ENCODE measurements at regions not wholly inside any gene's neighbourhood (a gene's known extent, or its start where the extent isn't known, plus 50 kb on each side); places are given as distances from the start of the nearest gene placed in this dataset.
A peak's percentile ranks its signal among the peaks of the same experiment; 100 is the strongest.

GRCh38 chr2:215752436-215752835 is 260.9 kb downstream of the MREG start:
- no peak for TF ChIP-seq CTCF (IDR thresholded peaks at IDR 0.05; ENCODE audit: low read depth, low read length, missing control alignments)
- DNase-seq (ENCODE audit: extremely low read depth, low read depth), result no peak
- H3K4me3 ChIP-seq (replicated peaks; ENCODE audit: low read depth, low read length), result no peak overlapping the region

- no peak for DNase-seq (ENCODE audit: extremely low read depth, low read depth)
- H3K4me3 ChIP-seq (replicated peaks; ENCODE audit: low read depth, low read length), result no peak overlapping the region
- TF ChIP-seq CTCF (IDR thresholded peaks at IDR 0.05; ENCODE audit: low read depth, low read length, missing control alignments), result no peak
Measured at GRCh38 chr2:215751911-215752272, 261.5 kb downstream of the MREG start.

- no peak for TF ChIP-seq CTCF (IDR thresholded peaks at IDR 0.05; ENCODE audit: low read depth, low read length, missing control alignments)
- peak; percentile 62 for DNase-seq (ENCODE audit: extremely low read depth, low read depth)
Measured at GRCh38 chr2:215751200-215751910, 262.0 kb downstream of the MREG start.

GRCh38 chr2:215750763-215751162 is 262.6 kb downstream of the MREG start:
- no peak for TF ChIP-seq CTCF (IDR thresholded peaks at IDR 0.05; ENCODE audit: low read depth, low read length, missing control alignments)
- no peak for DNase-seq (ENCODE audit: extremely low read depth, low read depth)
- H3K4me3 ChIP-seq (replicated peaks; ENCODE audit: low read depth, low read length), result no peak overlapping the region

More at GRCh38 chr2:215751200-215751910, 262.0 kb downstream of the MREG start:
- H3K4me3 ChIP-seq (replicated peaks; ENCODE audit: low read depth, low read length), result no peak overlapping the region

- no peak overlapping the region for H3K4me3 ChIP-seq (replicated peaks; ENCODE audit: low read depth, low read length)
- no peak for DNase-seq (ENCODE audit: extremely low read depth, low read depth)
- no peak for TF ChIP-seq CTCF (IDR thresholded peaks at IDR 0.05; ENCODE audit: low read depth, low read length, missing control alignments)
Measured at GRCh38 chr2:215749092-215749957, 264.0 kb downstream of the MREG start.

- no peak for DNase-seq (ENCODE audit: extremely low read depth, low read depth)
- no peak for TF ChIP-seq CTCF (IDR thresholded peaks at IDR 0.05; ENCODE audit: low read depth, low read length, missing control alignments)
- no peak overlapping the region for H3K4me3 ChIP-seq (replicated peaks; ENCODE audit: low read depth, low read length)
Measured at GRCh38 chr2:215748446-215748845, 264.9 kb downstream of the MREG start.
